Neural progenitor cell (in vitro differentiated cells): ENCODE measurements at regions not wholly inside any gene's neighbourhood (a gene's known extent, or its start where the extent isn't known, plus 50 kb on each side); places are given as distances from the start of the nearest gene placed in this dataset.

Experiments used
- DNase-seq: peaks from one replicate; pipeline ENCODE4 v3.0.0-alpha.2; 2016; ENCODE audit warnings: low spot score
- H2AFZ ChIP-seq: fragments of 200-600 bp; sonication (generic); replicated peaks from 2 replicates; pipeline ENCODE4 v1.6.1; 2016; ENCODE audit warnings: antibody characterized with exemption
- H3F3A ChIP-seq: fragments of 200-600 bp; sonication (generic); 2 replicates; pipeline ENCODE4 v1.6.1; 2016; ENCODE audit warnings: antibody characterized with exemption, low read depth
- H3K27ac ChIP-seq: fragments of 200-600 bp; sonication (generic); 2 replicates; pipeline ENCODE4 v1.5.1; 2016; ENCODE audit warnings: mild to moderate bottlenecking
- H3K27me3 ChIP-seq: fragments of 200-600 bp; sonication (generic); 2 replicates; pipeline ENCODE4 v1.6.1; 2016; ENCODE audit warnings: mild to moderate bottlenecking, moderate library complexity
- H3K36me3 ChIP-seq: fragments of 200-600 bp; sonication (generic); 2 replicates; pipeline ENCODE4 v1.5.1; 2016
- H3K4me1 ChIP-seq: fragments of 200-600 bp; sonication (generic); 2 replicates; pipeline ENCODE4 v1.6.1; 2016; ENCODE audit warnings: mixed run types
- H3K4me2 ChIP-seq: fragments of 200-600 bp; sonication (generic); 2 replicates; pipeline ENCODE4 v1.6.1; 2016
- H3K4me3 ChIP-seq: fragments of 200-600 bp; sonication (generic); 2 replicates; pipeline ENCODE4 v1.5.1; 2016
- H3K79me2 ChIP-seq: fragments of 200-600 bp; sonication (generic); 2 replicates; pipeline ENCODE4 v1.6.1; 2016; ENCODE audit warnings: low read depth
- H3K9ac ChIP-seq: fragments of 200-600 bp; sonication (generic); 2 replicates; pipeline ENCODE4 v1.6.1; 2016
- H3K9me3 ChIP-seq: fragments of 200-600 bp; sonication (generic); 2 replicates; pipeline ENCODE4 v1.5.1; 2016; ENCODE audit warnings: low read depth
- H4K20me1 ChIP-seq: fragments of 200-600 bp; sonication (generic); 2 replicates; pipeline ENCODE4 v1.6.1; 2016; ENCODE audit warnings: low read depth
- H3K27ac Mint-ChIP-seq: 3 replicates; pipeline ENCODE4 v1.8.0; 2021; ENCODE audit warnings: mixed read lengths
- H3K27me3 Mint-ChIP-seq: 2 replicates; pipeline ENCODE4 v1.8.0; 2022; ENCODE audit warnings: low read depth, mild to moderate bottlenecking, inconsistent platforms, moderate library complexity, mixed read lengths; ENCODE audit not compliant: insufficient read depth
- H3K36me3 Mint-ChIP-seq: 3 replicates; pipeline ENCODE4 v1.8.0; 2021; ENCODE audit warnings: mixed read lengths
- H3K4me1 Mint-ChIP-seq: 3 replicates; pipeline ENCODE4 v1.8.0; 2021; ENCODE audit warnings: mixed read lengths
- H3K4me3 Mint-ChIP-seq: 3 replicates; pipeline ENCODE4 v1.8.0; 2021; ENCODE audit warnings: mild to moderate bottlenecking, moderate library complexity, mixed read lengths
- H3K9me3 Mint-ChIP-seq: 3 replicates; pipeline ENCODE4 v1.8.0; 2020; ENCODE audit warnings: mixed read lengths
- CTCF ChIP-seq: fragments of 200-600 bp; sonication (generic); IDR thresholded peaks from 2 replicates; pipeline ENCODE4 v1.5.1; 2017; ENCODE audit warnings: antibody characterized with exemption, mild to moderate bottlenecking
- EZH2 ChIP-seq: fragments of 200-600 bp; sonication (generic); IDR thresholded peaks from 2 replicates; pipeline ENCODE4 v1.6.1; 2017; ENCODE audit warnings: antibody characterized with exemption, mild to moderate bottlenecking, moderate library complexity
- EZH2phosphoT487 ChIP-seq: fragments of 200-600 bp; sonication (generic); IDR thresholded peaks from 2 replicates; pipeline ENCODE4 v1.6.1; 2017; ENCODE audit warnings: antibody characterized with exemption

- peaks cover 14% of the 10 kb centered on the region for H3K4me1 ChIP-seq
- H3F3A ChIP-seq, result peaks cover 11% of the 10 kb centered on the region
- no peak overlapping the region for H3K4me2 ChIP-seq
- H3K4me1 Mint-ChIP-seq, result peaks cover 31% of the 10 kb centered on the region
- TF ChIP-seq EZH2phosphoT487 (no peak), CTCF (no peak), EZH2 (no peak)
- DNase-seq, result no peak
- H3K27me3 Mint-ChIP-seq, result peaks cover 7% of the 10 kb centered on the region
- no peak overlapping the region for H3K9ac ChIP-seq
- H3K36me3 ChIP-seq, result no peaks in the 10 kb centered on the region
- no peak overlapping the region for H3K27ac Mint-ChIP-seq
- no peaks in the 10 kb centered on the region for H3K27me3 ChIP-seq
- H3K4me3 Mint-ChIP-seq, result no peak overlapping the region
- no peak overlapping the region for H2AFZ ChIP-seq
- no peaks in the 10 kb centered on the region for H3K9me3 ChIP-seq
- H3K79me2 ChIP-seq, result no peaks in the 10 kb centered on the region
- no peak overlapping the region for H3K27ac ChIP-seq
- H4K20me1 ChIP-seq, result no peaks in the 10 kb centered on the region
- peaks cover 3% of the 10 kb centered on the region for H3K36me3 Mint-ChIP-seq
- peaks cover 8% of the 10 kb centered on the region for H3K9me3 Mint-ChIP-seq
- no peak overlapping the region for H3K4me3 ChIP-seq
Measured at GRCh38 chr5:124287813-124288212, 458.6 kb downstream of the ZNF608 start.

- Histone ChIP-seq H3K4me1 (peaks cover 14% of the 10 kb centered on the region), H3K4me3 (no peak overlapping the region), H2AFZ (no peak overlapping the region), H3K9ac (no peak overlapping the region), H3K9me3 (no peaks in the 10 kb centered on the region), H3K36me3 (no peaks in the 10 kb centered on the region), H4K20me1 (no peaks in the 10 kb centered on the region), H3F3A (peaks cover 11% of the 10 kb centered on the region), H3K27me3 (no peaks in the 10 kb centered on the region), H3K4me2 (no peak overlapping the region), H3K27ac (no peak overlapping the region), H3K79me2 (no peaks in the 10 kb centered on the region)
- DNase-seq, result no peak
- H3K4me1 Mint-ChIP-seq, result peaks cover 32% of the 10 kb centered on the region
- peaks cover 7% of the 10 kb centered on the region for H3K27me3 Mint-ChIP-seq
- peaks cover 2% of the 10 kb centered on the region for H3K36me3 Mint-ChIP-seq
- H3K4me3 Mint-ChIP-seq, result no peak overlapping the region
- H3K9me3 Mint-ChIP-seq, result peaks cover 4% of the 10 kb centered on the region
- TF ChIP-seq EZH2 (no peak), CTCF (no peak), EZH2phosphoT487 (no peak)
- H3K27ac Mint-ChIP-seq, result no peak overlapping the region
Measured at GRCh38 chr5:124285733-124286132, 460.7 kb downstream of the ZNF608 start.

GRCh38 chr5:124285071-124285470 is 461.4 kb downstream of the ZNF608 start:
- H3K27me3 Mint-ChIP-seq, result peaks cover 7% of the 10 kb centered on the region
- H3K36me3 Mint-ChIP-seq, result peaks cover 2% of the 10 kb centered on the region
- H3K79me2 ChIP-seq, result no peaks in the 10 kb centered on the region
- no peak overlapping the region for H2AFZ ChIP-seq
- peaks cover 16% of the 10 kb centered on the region for H3K4me1 ChIP-seq
- H3K9ac ChIP-seq, result no peak overlapping the region
- peaks cover 4% of the 10 kb centered on the region for H3K9me3 Mint-ChIP-seq
- no peak overlapping the region for H3K27ac ChIP-seq
- no peak overlapping the region for H3K4me2 ChIP-seq
- H3K9me3 ChIP-seq, result no peaks in the 10 kb centered on the region
- no peak overlapping the region for H3K4me3 ChIP-seq
- no peak overlapping the region for H3K4me3 Mint-ChIP-seq
- no peaks in the 10 kb centered on the region for H4K20me1 ChIP-seq
- H3K27ac Mint-ChIP-seq, result no peak overlapping the region
- peaks cover 6% of the 10 kb centered on the region for H3F3A ChIP-seq
- DNase-seq, result no peak
- H3K36me3 ChIP-seq, result no peaks in the 10 kb centered on the region
- no peaks in the 10 kb centered on the region for H3K27me3 ChIP-seq
- peaks cover 27% of the 10 kb centered on the region for H3K4me1 Mint-ChIP-seq
- no peak for TF ChIP-seq EZH2phosphoT487
- no peak for TF ChIP-seq CTCF
- no peak for TF ChIP-seq EZH2
